ENCODE measurements at regions not wholly inside any gene's neighbourhood (a gene's known extent, or its start where the extent isn't known, plus 50 kb on each side); places are given as distances from the start of the nearest gene placed in this dataset.

GRCh38 chr1:87565861-87566260 lies 237.2 kb downstream of the LMO4 start:
- Histone ChIP-seq H3K4me1 (ENCODE audit: control insufficient read depth in 2 of 2, insufficient read depth in 2 of 2, low read length in 1 of 2) (no peaks in the 10 kb centered on the region), H3K9me3 (ENCODE audit: control insufficient read depth in 2 of 2, insufficient read depth in 1 of 2, low read depth in 1 of 2, low read length in 1 of 2) (no peaks in the 10 kb centered on the region), H3K27ac (ENCODE audit: low read depth in 2 of 2, low read length in 1 of 2) (no peak overlapping the region), H3K4me3 (ENCODE audit: low read depth in 1 of 2, low read length in 2 of 2) (no peak overlapping the region), H3K36me3 (ENCODE audit: control insufficient read depth in 2 of 2, insufficient read depth in 2 of 2, low read length in 1 of 2) (no peaks in the 10 kb centered on the region), H3K27me3 (ENCODE audit: control insufficient read depth in 1 of 2, insufficient read depth in 2 of 2, low read length in 2 of 2) (no peaks in the 10 kb centered on the region)
- 86 to 88% methylated on average over 5 of the region's 5 CpGs for WGBS, 2 donors

- Histone ChIP-seq H3K27ac (ENCODE audit: low read depth in 2 of 2, low read length in 1 of 2) (no peak overlapping the region), H3K4me1 (ENCODE audit: control insufficient read depth in 2 of 2, insufficient read depth in 2 of 2, low read length in 1 of 2) (no peaks in the 10 kb centered on the region), H3K9me3 (ENCODE audit: control insufficient read depth in 2 of 2, insufficient read depth in 1 of 2, low read depth in 1 of 2, low read length in 1 of 2) (no peaks in the 10 kb centered on the region), H3K27me3 (ENCODE audit: control insufficient read depth in 1 of 2, insufficient read depth in 2 of 2, low read length in 2 of 2) (no peaks in the 10 kb centered on the region), H3K4me3 (ENCODE audit: low read depth in 1 of 2, low read length in 2 of 2) (no peak overlapping the region), H3K36me3 (ENCODE audit: control insufficient read depth in 2 of 2, insufficient read depth in 2 of 2, low read length in 1 of 2) (no peaks in the 10 kb centered on the region)
- WGBS, 2 donors = 92 to 93% methylated on average over 4 of the region's 4 CpGs
Measured at GRCh38 chr1:87568005-87568404, 239.3 kb downstream of the LMO4 start.

DNA sequence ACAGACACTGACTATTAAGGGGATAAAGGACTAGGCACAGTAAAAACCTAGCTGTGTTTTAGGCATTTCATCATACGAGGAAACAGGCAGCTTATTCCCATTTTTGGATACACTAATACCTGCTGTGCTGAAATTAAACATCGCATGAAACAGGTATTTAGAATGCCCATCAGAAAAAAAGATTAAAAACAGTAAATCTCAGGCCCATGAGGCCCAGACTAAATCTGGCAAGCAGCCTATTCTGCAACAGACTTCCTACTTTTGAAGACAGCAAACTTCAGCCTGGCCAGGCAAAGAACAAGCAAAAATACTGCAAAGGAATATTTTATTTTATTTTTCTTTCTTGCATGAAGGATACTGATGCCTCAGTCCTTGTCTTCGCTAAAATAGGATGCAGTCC lies 240.2 kb downstream of the LMO4 start:
- WGBS, 2 donors = 82 to 88% methylated on average over 3 of the region's 3 CpGs
- no peaks in the 10 kb centered on the region for H3K9me3 ChIP-seq (ENCODE audit: control insufficient read depth in 2 of 2, insufficient read depth in 1 of 2, low read depth in 1 of 2, low read length in 1 of 2)
- H3K27ac ChIP-seq (ENCODE audit: low read depth in 2 of 2, low read length in 1 of 2) = no peak overlapping the region
- no peaks in the 10 kb centered on the region for H3K4me1 ChIP-seq (ENCODE audit: control insufficient read depth in 2 of 2, insufficient read depth in 2 of 2, low read length in 1 of 2)
- no peaks in the 10 kb centered on the region for H3K36me3 ChIP-seq (ENCODE audit: control insufficient read depth in 2 of 2, insufficient read depth in 2 of 2, low read length in 1 of 2)
- H3K4me3 ChIP-seq (ENCODE audit: low read depth in 1 of 2, low read length in 2 of 2) = no peak overlapping the region
- no peaks in the 10 kb centered on the region for H3K27me3 ChIP-seq (ENCODE audit: control insufficient read depth in 1 of 2, insufficient read depth in 2 of 2, low read length in 2 of 2)

DNA sequence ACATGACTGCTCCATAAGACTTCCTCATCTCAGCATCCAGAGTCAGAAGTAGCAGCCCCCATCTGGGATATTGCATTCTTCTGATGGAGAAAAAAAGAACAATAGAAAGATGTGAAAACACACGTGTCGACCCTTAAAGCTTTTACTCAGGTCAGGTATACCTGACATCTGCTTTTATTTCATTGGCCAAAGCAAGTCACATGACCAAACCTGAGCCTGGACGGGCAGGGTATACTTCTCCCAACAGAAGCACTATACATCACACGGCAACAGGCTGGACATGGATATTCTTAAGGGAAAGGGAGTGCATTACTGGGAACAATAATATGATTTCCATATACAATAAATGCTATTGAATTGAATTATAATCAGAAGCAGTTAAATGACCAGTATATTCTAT lies 243.3 kb downstream of the LMO4 start:
- no peaks in the 10 kb centered on the region for H3K36me3 ChIP-seq (ENCODE audit: control insufficient read depth in 2 of 2, insufficient read depth in 2 of 2, low read length in 1 of 2)
- no peaks in the 10 kb centered on the region for H3K9me3 ChIP-seq (ENCODE audit: control insufficient read depth in 2 of 2, insufficient read depth in 1 of 2, low read depth in 1 of 2, low read length in 1 of 2)
- 82 to 86% methylated on average over 4 of the region's 4 CpGs for WGBS, 2 donors
- no peak overlapping the region for H3K4me3 ChIP-seq (ENCODE audit: low read depth in 1 of 2, low read length in 2 of 2)
- H3K4me1 ChIP-seq (ENCODE audit: control insufficient read depth in 2 of 2, insufficient read depth in 2 of 2, low read length in 1 of 2) = no peaks in the 10 kb centered on the region
- no peaks in the 10 kb centered on the region for H3K27me3 ChIP-seq (ENCODE audit: control insufficient read depth in 1 of 2, insufficient read depth in 2 of 2, low read length in 2 of 2)
- no peak overlapping the region for H3K27ac ChIP-seq (ENCODE audit: low read depth in 2 of 2, low read length in 1 of 2)

GRCh38 chr1:87572891-87573290 lies 244.2 kb downstream of the LMO4 start:
- 92 to 95% methylated on average over 2 of the region's 2 CpGs for WGBS, 2 donors

DNA sequence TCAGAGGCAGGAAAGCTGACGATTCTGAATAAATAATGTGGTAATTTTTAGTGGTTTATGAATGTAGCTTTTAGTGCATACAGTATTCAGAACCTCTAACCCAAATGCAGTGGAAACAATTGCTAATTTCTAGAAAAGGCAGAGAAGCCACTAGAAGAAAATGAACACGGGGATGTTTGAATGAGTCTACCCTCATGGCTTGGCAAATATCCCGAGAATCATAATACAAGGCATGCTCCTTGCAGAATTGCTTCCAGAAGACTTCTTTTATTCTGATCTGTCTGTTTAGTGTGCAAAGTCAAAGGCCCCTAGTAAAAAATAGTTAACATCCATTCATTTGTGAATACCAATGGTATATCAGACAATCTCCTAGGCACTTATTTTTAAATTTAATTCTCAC lies 246.8 kb downstream of the LMO4 start:
- Histone ChIP-seq H3K9me3 (ENCODE audit: control insufficient read depth in 2 of 2, insufficient read depth in 1 of 2, low read depth in 1 of 2, low read length in 1 of 2) (no peaks in the 10 kb centered on the region), H3K4me1 (ENCODE audit: control insufficient read depth in 2 of 2, insufficient read depth in 2 of 2, low read length in 1 of 2) (no peaks in the 10 kb centered on the region), H3K36me3 (ENCODE audit: control insufficient read depth in 2 of 2, insufficient read depth in 2 of 2, low read length in 1 of 2) (no peaks in the 10 kb centered on the region), H3K4me3 (ENCODE audit: low read depth in 1 of 2, low read length in 2 of 2) (no peak overlapping the region), H3K27me3 (ENCODE audit: control insufficient read depth in 1 of 2, insufficient read depth in 2 of 2, low read length in 2 of 2) (no peaks in the 10 kb centered on the region), H3K27ac (ENCODE audit: low read depth in 2 of 2, low read length in 1 of 2) (no peak overlapping the region)
- WGBS, 2 donors = 43% methylated on average over 3 of the region's 3 CpGs

More at GRCh38 chr1:87572891-87573290, 244.2 kb downstream of the LMO4 start:
- Histone ChIP-seq H3K27me3 (ENCODE audit: control insufficient read depth in 1 of 2, insufficient read depth in 2 of 2, low read length in 2 of 2) (no peaks in the 10 kb centered on the region), H3K36me3 (ENCODE audit: control insufficient read depth in 2 of 2, insufficient read depth in 2 of 2, low read length in 1 of 2) (no peaks in the 10 kb centered on the region), H3K4me3 (ENCODE audit: low read depth in 1 of 2, low read length in 2 of 2) (no peak overlapping the region), H3K4me1 (ENCODE audit: control insufficient read depth in 2 of 2, insufficient read depth in 2 of 2, low read length in 1 of 2) (no peaks in the 10 kb centered on the region), H3K27ac (ENCODE audit: low read depth in 2 of 2, low read length in 1 of 2) (no peak overlapping the region), H3K9me3 (ENCODE audit: control insufficient read depth in 2 of 2, insufficient read depth in 1 of 2, low read depth in 1 of 2, low read length in 1 of 2) (no peaks in the 10 kb centered on the region)

GRCh38 chr1:87578464-87578863 lies 249.8 kb downstream of the LMO4 start:
- WGBS, 2 donors = 27 to 30% methylated on average over 3 of the region's 3 CpGs
- Histone ChIP-seq H3K4me3 (ENCODE audit: low read depth in 1 of 2, low read length in 2 of 2) (no peak overlapping the region), H3K36me3 (ENCODE audit: control insufficient read depth in 2 of 2, insufficient read depth in 2 of 2, low read length in 1 of 2) (no peaks in the 10 kb centered on the region), H3K4me1 (ENCODE audit: control insufficient read depth in 2 of 2, insufficient read depth in 2 of 2, low read length in 1 of 2) (no peaks in the 10 kb centered on the region), H3K27ac (ENCODE audit: low read depth in 2 of 2, low read length in 1 of 2) (no peak overlapping the region), H3K27me3 (ENCODE audit: control insufficient read depth in 1 of 2, insufficient read depth in 2 of 2, low read length in 2 of 2) (no peaks in the 10 kb centered on the region), H3K9me3 (ENCODE audit: control insufficient read depth in 2 of 2, insufficient read depth in 1 of 2, low read depth in 1 of 2, low read length in 1 of 2) (no peaks in the 10 kb centered on the region)

DNA sequence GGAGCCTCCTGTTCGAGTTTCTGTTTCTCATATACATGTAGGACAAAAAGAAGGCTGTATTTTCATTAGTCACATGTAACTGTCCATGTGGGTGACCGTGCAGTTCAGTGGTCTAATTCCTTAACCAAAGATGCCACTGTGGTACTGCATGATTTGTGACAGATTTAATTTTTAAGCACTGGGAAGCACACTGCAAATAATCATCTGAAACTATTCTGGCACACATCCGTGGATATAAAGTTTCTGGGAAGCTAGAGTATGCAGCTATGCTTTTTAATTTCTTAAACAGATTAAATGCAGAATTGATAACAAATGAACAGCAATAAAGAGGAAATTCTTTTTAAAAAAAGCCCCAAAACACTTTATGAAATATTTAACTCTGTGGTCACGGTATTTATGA lies 254.8 kb downstream of the LMO4 start:
- H3K36me3 ChIP-seq (ENCODE audit: control insufficient read depth in 2 of 2, insufficient read depth in 2 of 2, low read length in 1 of 2) = no peaks in the 10 kb centered on the region
- 60 to 67% methylated on average over 4 of the region's 4 CpGs for WGBS, 2 donors
- no peaks in the 10 kb centered on the region for H3K4me1 ChIP-seq (ENCODE audit: control insufficient read depth in 2 of 2, insufficient read depth in 2 of 2, low read length in 1 of 2)
- no peak overlapping the region for H3K27ac ChIP-seq (ENCODE audit: low read depth in 2 of 2, low read length in 1 of 2)
- no peaks in the 10 kb centered on the region for H3K9me3 ChIP-seq (ENCODE audit: control insufficient read depth in 2 of 2, insufficient read depth in 1 of 2, low read depth in 1 of 2, low read length in 1 of 2)
- no peaks in the 10 kb centered on the region for H3K27me3 ChIP-seq (ENCODE audit: control insufficient read depth in 1 of 2, insufficient read depth in 2 of 2, low read length in 2 of 2)
- H3K4me3 ChIP-seq (ENCODE audit: low read depth in 1 of 2, low read length in 2 of 2) = no peak overlapping the region

DNA sequence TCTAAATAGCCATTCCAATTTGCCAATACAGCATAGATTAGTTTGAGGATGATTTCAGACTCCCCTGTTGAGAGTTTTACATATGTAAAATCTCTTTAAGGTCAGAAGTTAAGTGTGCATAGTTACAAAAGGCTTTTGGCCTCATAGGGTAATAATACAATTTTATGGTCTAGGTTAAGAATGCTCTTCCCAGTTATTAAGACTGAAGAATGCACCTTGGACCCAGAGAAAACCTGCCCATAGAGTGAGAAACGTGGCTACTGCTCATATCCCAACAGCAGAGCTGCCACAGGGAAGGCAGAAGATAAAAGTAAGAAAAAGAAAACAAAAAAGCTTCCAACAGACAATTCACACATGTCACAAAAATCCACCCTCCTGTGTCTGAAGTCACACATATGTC lies 255.9 kb downstream of the LMO4 start:
- Histone ChIP-seq H3K9me3 (ENCODE audit: control insufficient read depth in 2 of 2, insufficient read depth in 1 of 2, low read depth in 1 of 2, low read length in 1 of 2) (no peaks in the 10 kb centered on the region), H3K27me3 (ENCODE audit: control insufficient read depth in 1 of 2, insufficient read depth in 2 of 2, low read length in 2 of 2) (no peaks in the 10 kb centered on the region), H3K4me3 (ENCODE audit: low read depth in 1 of 2, low read length in 2 of 2) (no peak overlapping the region), H3K36me3 (ENCODE audit: control insufficient read depth in 2 of 2, insufficient read depth in 2 of 2, low read length in 1 of 2) (no peaks in the 10 kb centered on the region), H3K4me1 (ENCODE audit: control insufficient read depth in 2 of 2, insufficient read depth in 2 of 2, low read length in 1 of 2) (no peaks in the 10 kb centered on the region), H3K27ac (ENCODE audit: low read depth in 2 of 2, low read length in 1 of 2) (no peak overlapping the region)
- 58 to 77% methylated on average over 1 of the region's 1 CpG for WGBS, 2 donors

GRCh38 chr1:87586501-87586900 lies 257.8 kb downstream of the LMO4 start:
- Histone ChIP-seq H3K27me3 (ENCODE audit: control insufficient read depth in 1 of 2, insufficient read depth in 2 of 2, low read length in 2 of 2) (no peaks in the 10 kb centered on the region), H3K27ac (ENCODE audit: low read depth in 2 of 2, low read length in 1 of 2) (no peak overlapping the region), H3K36me3 (ENCODE audit: control insufficient read depth in 2 of 2, insufficient read depth in 2 of 2, low read length in 1 of 2) (no peaks in the 10 kb centered on the region), H3K4me3 (ENCODE audit: low read depth in 1 of 2, low read length in 2 of 2) (no peak overlapping the region), H3K4me1 (ENCODE audit: control insufficient read depth in 2 of 2, insufficient read depth in 2 of 2, low read length in 1 of 2) (peaks cover 0 to 1% of the 10 kb centered on the region in 2 donors), H3K9me3 (ENCODE audit: control insufficient read depth in 2 of 2, insufficient read depth in 1 of 2, low read depth in 1 of 2, low read length in 1 of 2) (no peaks in the 10 kb centered on the region)
- WGBS, 2 donors = 86 to 90% methylated on average over 3 of the region's 3 CpGs

Data from esophagus (tissue), 2 donors.